Tibial nerve (tissue), 4 donors: ENCODE measurements at regions not wholly inside any gene's neighbourhood (a gene's known extent, or its start where the extent isn't known, plus 50 kb on each side); places are given as distances from the start of the nearest gene placed in this dataset.

Experiments used
- DNase-seq, 2 donors: peaks; one replicate each; pipeline ENCODE4 v3.0.0-alpha.2; 2019; ENCODE audit warnings: low spot score in 2 of 2
- H3K27ac ChIP-seq, 4 donors: fragments of 200-600 bp; sonication (generic) in 3 of 4; one replicate each; pipeline ENCODE4 v1.5.1; 2017 to 2019; ENCODE audit warnings: mild to moderate bottlenecking in 1 of 4
- H3K27me3 ChIP-seq, 2 donors: fragments of 200-600 bp; sonication (generic) in 1 of 2; one replicate each; pipeline versions ENCODE4 v1.5.1 to v1.6.0; 2017 to 2019
- H3K36me3 ChIP-seq, 3 donors: fragments of 200-600 bp; sonication (generic); one replicate each; pipeline ENCODE4 v1.5.1; 2018 to 2019
- H3K4me1 ChIP-seq, 4 donors: fragments of 200-600 bp; sonication (generic) in 3 of 4; one replicate each; pipeline ENCODE4 v1.5.1; 2017 to 2019
- H3K4me3 ChIP-seq, 4 donors: fragments of 200-600 bp; sonication (generic) in 3 of 4; one replicate each; pipeline ENCODE4 v1.5.1; 2017 to 2019; ENCODE audit warnings: mild to moderate bottlenecking in 1 of 4, moderate library complexity in 1 of 4
- H3K9me3 ChIP-seq, 4 donors: fragments of 200-600 bp; sonication (generic) in 3 of 4; one replicate each; pipeline ENCODE4 v1.5.1; 2017 to 2019
- EP300 ChIP-seq, 2 donors: sonication (generic); formaldehyde crosslinking; IDR thresholded peaks; one replicate each; pipeline ENCODE4 v1.6.1; 2017; ENCODE audit warnings: antibody characterized with exemption in 2 of 2, mild to moderate bottlenecking in 1 of 2
- POLR2A ChIP-seq, 2 donors: fragments of 450-650 bp; IDR thresholded peaks; one replicate each; pipeline ENCODE4 v1.6.1; 2017; ENCODE audit warnings: antibody characterized with exemption in 2 of 2, mild to moderate bottlenecking in 2 of 2, moderate library complexity in 2 of 2
- WGBS, 2 donors: methylation state at CpG; one replicate each; pipeline ENCODE4 v1.1.5; 2018; 5-methylcytosine and 5-hydroxymethylcytosine counted together
- TF ChIP-seq, protein P1 (sequence below), 5 experiments: fragments of 200-600 bp in 3 of 5; fragments of 450-650 bp in 2 of 5; sonication (generic) in 3 of 5; IDR thresholded peaks; one replicate each; pipeline ENCODE4 v1.5.1; 2016 to 2019; ENCODE audit warnings: antibody characterized with exemption in 5 of 5, mild to moderate bottlenecking in 3 of 5, moderate library complexity in 2 of 5

DNA sequence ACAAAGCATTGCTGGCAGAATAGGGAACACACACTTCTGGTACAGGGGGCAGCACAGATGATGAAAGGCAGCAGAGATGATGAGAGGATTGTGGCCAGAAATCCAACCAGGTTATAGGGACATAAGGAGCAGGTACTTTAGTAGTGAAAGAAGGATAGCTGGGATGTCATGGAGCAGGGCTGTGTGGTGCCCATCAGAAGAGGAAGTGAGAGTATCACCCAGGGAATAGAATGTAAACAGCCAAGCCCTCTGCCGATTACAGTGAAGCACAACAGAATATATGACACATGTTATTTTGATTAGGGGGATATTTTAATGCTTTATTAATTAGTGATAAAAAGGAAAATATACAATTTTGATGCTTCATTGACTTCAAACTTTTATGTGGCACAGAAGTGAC, 883.4 kb upstream of the CDH2 start:
- DNase-seq: no peak
- no peaks in the 10 kb centered on the region for H3K4me1 ChIP-seq
- 58 to 63% methylated on average over 1 of the region's 1 CpG for WGBS, 2 donors
- H3K4me3 ChIP-seq: no peak overlapping the region
- H3K36me3 ChIP-seq: no peaks in the 10 kb centered on the region
- no peak overlapping the region for H3K27ac ChIP-seq
- TF ChIP-seq POLR2A (IDR thresholded peaks at IDR 0.05) (no peak), EP300 (IDR thresholded peaks at IDR 0.05) (no peak)
- TF ChIP-seq, protein P1, sequence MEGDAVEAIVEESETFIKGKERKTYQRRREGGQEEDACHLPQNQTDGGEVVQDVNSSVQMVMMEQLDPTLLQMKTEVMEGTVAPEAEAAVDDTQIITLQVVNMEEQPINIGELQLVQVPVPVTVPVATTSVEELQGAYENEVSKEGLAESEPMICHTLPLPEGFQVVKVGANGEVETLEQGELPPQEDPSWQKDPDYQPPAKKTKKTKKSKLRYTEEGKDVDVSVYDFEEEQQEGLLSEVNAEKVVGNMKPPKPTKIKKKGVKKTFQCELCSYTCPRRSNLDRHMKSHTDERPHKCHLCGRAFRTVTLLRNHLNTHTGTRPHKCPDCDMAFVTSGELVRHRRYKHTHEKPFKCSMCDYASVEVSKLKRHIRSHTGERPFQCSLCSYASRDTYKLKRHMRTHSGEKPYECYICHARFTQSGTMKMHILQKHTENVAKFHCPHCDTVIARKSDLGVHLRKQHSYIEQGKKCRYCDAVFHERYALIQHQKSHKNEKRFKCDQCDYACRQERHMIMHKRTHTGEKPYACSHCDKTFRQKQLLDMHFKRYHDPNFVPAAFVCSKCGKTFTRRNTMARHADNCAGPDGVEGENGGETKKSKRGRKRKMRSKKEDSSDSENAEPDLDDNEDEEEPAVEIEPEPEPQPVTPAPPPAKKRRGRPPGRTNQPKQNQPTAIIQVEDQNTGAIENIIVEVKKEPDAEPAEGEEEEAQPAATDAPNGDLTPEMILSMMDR (IDR thresholded peaks at IDR 0.05): no peak
- H3K27me3 ChIP-seq: no peaks in the 10 kb centered on the region
- H3K9me3 ChIP-seq: no peaks in the 10 kb centered on the region

DNA sequence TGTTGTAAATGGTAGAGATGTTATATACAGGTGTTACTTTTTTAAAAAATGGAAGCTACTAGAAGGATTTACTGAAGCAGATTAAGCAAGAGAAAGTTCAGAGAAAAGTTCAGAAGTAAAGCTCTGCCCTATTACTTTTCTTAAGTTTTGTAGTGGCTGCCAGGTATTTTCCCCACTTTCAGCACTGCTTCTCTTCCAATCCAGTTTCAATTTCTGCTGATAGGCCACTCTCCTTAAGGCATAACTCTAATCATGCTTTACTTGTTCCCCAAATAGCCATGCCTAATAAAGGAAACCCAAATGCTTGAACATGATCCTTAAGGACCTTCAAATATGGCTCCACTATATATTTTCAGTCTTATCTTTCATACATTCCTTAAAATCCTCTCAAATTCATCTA, 880.8 kb upstream of the CDH2 start:
- H3K9me3 ChIP-seq: peaks cover 0 to 7% (median 0%) of the 10 kb centered on the region in 4 donors
- no peak overlapping the region for H3K4me3 ChIP-seq
- H3K36me3 ChIP-seq: no peaks in the 10 kb centered on the region
- no peaks in the 10 kb centered on the region for H3K27me3 ChIP-seq
- TF ChIP-seq EP300 (IDR thresholded peaks at IDR 0.05) (no peak), POLR2A (IDR thresholded peaks at IDR 0.05) (no peak)
- TF ChIP-seq, protein P1 (IDR thresholded peaks at IDR 0.05): no peak
- DNase-seq: no peak
- no peaks in the 10 kb centered on the region for H3K4me1 ChIP-seq
- H3K27ac ChIP-seq: no peak overlapping the region

GRCh38 chr18:29056800-29057199, 879.9 kb upstream of the CDH2 start:
- Histone ChIP-seq H3K4me3 (no peak overlapping the region), H3K27ac (no peak overlapping the region), H3K4me1 (no peaks in the 10 kb centered on the region), H3K36me3 (no peaks in the 10 kb centered on the region), H3K27me3 (no peaks in the 10 kb centered on the region), H3K9me3 (peaks cover 0 to 11% (median 0%) of the 10 kb centered on the region in 4 donors)
- TF ChIP-seq EP300 (IDR thresholded peaks at IDR 0.05): no peak
- TF ChIP-seq, protein P1 (IDR thresholded peaks at IDR 0.05): no peak
- TF ChIP-seq POLR2A (IDR thresholded peaks at IDR 0.05): no peak
- 61 to 80% methylated on average over 2 of the region's 2 CpGs for WGBS, 2 donors
- no peak for DNase-seq

DNA sequence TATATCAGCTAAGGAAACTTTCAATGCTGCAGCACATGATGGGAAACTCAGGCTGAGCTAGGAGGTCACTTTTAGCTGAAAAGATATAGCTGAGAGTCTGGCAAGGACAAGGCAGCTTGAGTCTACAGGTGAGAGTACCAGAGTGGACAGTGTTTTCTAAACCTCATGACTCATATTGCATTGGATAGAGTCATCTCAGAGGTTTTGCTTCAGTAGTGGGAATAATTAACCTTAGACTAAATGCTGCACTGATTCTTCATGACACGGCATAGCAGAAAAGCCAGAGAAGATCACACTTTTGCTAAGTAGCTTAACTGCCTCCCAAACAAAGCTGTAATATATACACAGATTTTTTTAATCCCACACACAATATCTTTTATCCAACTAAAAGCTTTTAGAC, 865.0 kb upstream of the CDH2 start:
- Histone ChIP-seq H3K36me3 (no peaks in the 10 kb centered on the region), H3K27ac (no peak overlapping the region), H3K9me3 (peaks cover 0 to 6% (median 1%) of the 10 kb centered on the region in 4 donors), H3K4me1 (no peaks in the 10 kb centered on the region), H3K4me3 (no peak overlapping the region), H3K27me3 (no peaks in the 10 kb centered on the region)
- WGBS, 2 donors: 82 to 83% methylated on average over 1 of the region's 1 CpG
- TF ChIP-seq, protein P1 (IDR thresholded peaks at IDR 0.05): no peak
- TF ChIP-seq POLR2A (IDR thresholded peaks at IDR 0.05) (no peak), EP300 (IDR thresholded peaks at IDR 0.05) (no peak)
- no peak for DNase-seq

- WGBS, 2 donors: 85 to 90% methylated on average over 3 of the region's 3 CpGs
- TF ChIP-seq POLR2A (IDR thresholded peaks at IDR 0.05) (no peak), EP300 (IDR thresholded peaks at IDR 0.05) (no peak)
- TF ChIP-seq, protein P1 (IDR thresholded peaks at IDR 0.05): no peak
- DNase-seq: no peak
Observed at GRCh38 chr18:29034113-29034856, 857.4 kb upstream of the CDH2 start.

More at GRCh38 chr18:29034113-29034856, 857.4 kb upstream of the CDH2 start:
- Histone ChIP-seq H3K4me3 (no peak overlapping the region), H3K27ac (no peak overlapping the region), H3K36me3 (no peaks in the 10 kb centered on the region), H3K4me1 (no peaks in the 10 kb centered on the region), H3K27me3 (no peaks in the 10 kb centered on the region), H3K9me3 (no peaks in the 10 kb centered on the region)
